HG03439 (cell line): ENCODE measurements at regions not wholly inside any gene's neighbourhood (a gene's known extent, or its start where the extent isn't known, plus 50 kb on each side); places are given as distances from the start of the nearest gene placed in this dataset.
A peak's percentile ranks its signal among the peaks of the same experiment; 100 is the strongest.

Experiments
- ATAC-seq: cut with Tn5 transposase; IDR thresholded peaks from one replicate; pipeline ENCODE4 v1.9.1; 2021; ENCODE audit warnings: mild to moderate bottlenecking, moderate library complexity; ENCODE audit not compliant: unreplicated experiment

DNA sequence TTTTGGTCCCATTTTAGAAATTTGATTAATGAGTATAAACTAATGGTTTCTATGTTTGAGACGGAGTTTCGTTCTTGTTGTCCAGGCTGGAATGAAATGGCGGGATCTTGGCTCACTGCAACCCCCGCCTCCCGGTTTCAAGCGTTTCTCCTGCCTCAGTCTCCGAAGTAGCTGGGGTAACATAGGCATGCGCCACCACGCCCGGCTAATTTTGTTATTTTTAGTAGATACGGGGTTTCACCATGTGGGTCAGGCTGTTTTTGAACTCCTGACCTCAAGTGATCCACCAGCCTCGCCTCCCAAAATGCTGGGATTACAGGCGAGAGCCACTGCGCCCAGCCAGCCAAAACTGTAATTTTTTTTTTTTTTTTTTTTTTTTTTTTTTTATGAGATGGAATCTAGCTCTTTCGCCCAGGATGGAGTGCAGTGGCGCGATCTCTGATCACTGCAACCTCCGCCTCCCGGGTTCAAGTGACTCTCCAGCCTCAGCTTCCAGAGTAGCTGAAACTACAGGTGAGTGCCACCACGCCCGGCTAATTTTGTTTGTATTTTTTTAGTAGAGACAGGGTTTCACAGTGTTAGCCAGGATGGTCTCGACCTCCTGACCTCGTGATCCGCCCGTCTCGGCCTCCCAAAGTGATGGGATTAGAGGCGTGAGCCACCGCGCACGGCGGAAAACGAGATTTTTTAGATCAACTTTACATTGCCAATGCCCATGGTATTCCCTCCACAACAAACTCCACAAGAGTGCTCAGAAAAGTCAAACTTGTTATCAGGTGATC, 127.8 kb downstream of the HFE start:
- no peak for ATAC-seq

DNA sequence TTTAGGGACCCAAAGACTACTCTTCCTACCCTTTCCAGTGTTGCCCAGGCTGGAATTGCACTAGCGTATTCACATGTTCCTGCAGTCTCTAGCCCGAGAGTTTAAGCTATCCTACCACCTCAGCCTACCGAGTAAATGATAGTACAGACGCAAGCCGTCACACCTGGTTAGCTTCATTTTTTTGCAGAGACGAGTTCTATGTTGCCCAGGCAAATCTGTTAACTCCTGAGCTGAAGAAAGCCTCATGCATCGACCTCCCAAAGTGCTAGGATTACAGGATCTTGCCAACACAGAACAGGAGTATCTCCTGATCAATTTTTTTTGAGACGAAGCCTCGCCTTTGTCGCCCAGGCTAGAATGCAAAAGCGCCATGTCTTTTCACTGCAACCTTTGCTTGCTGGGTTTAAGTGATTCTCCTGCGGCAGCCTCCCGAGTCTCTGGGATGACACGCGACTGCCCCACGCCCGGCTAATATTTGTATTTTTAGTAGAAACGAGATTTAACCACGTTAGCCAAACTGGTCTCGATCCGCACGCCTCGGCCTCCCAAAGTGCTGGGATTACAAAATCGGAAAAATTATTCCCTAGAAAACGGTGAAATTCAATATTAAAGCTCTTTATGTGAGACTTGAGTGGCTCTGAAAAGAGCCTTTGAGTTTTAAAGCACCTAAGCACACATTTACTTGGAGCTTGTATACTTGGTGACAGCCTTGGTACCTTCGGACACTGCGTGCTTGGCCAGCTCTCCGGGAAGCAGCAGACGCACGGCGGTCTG, 128.5 kb downstream of the HFE start:
- ATAC-seq = peak; percentile 25

GRCh38 chr6:26216359-26216885, 129.2 kb downstream of the HFE start:
- ATAC-seq = peak; percentile 76

DNA sequence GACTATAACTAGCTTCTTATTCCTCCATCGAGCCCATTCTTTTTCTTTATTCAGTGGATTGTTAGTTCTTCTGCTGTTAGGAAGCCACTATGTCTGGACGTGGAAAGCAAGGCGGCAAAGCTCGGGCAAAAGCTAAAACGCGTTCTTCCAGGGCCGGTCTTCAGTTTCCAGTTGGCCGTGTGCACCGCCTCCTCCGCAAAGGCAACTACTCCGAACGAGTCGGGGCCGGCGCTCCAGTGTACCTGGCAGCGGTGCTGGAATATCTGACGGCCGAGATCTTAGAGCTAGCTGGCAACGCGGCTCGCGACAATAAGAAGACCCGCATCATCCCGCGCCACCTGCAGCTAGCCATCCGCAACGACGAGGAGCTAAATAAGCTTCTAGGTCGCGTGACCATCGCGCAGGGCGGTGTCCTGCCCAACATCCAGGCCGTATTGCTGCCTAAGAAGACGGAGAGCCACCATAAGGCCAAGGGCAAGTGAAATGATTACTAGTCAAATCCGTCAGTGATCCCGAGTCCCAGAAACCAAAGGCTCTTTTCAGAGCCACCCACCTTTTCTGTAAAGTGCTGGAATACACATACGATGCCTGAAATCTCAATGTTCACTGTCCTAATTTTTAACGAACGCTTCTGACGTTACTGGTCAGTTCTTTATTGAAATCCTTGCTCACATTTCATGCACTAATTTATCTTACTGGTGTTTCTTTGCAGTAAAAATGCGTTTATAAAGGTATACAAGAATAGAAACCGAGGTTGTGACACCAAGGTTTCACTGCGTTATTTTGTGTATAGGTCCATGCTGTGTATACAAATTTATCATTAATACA, 129.9 kb downstream of the HFE start:
- ATAC-seq = peak; percentile 48

DNA sequence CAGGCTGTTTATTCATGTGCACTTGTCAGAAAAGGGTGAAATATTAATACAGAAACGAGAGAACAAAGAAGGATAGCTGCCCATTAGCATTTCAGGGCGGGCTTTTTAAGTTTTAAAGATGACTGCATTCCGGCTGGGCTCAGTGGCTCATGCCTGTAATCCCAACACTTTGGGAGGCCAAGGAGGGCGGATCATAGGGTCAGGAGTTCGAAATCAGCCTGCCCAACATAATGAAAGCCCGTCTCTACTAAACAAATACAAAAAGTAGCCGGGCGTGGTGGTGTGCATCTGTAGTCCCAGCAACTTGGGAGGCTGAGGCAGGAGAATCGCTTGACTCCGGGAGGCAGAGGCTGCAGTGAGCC, 130.5 kb downstream of the HFE start:
- no peak for ATAC-seq

DNA sequence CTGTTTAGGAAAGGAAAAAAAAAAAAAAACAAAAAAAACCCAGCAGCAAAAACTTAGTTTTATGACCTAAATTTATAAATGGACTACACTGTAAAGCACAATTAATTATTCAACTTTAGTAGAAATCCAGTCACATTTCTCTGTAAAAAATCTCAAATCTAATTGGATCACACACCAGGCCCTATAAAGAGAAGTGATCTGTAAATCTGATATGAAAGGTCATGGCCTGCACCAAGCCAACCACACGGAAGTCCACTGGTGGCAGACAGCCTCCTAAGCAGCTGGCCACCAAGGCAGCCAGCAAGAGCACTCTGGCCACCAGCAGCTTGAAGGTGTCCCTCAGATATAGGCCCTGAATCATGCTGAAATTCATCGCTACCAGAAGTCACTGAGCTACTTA, 131.6 kb downstream of the HFE start:
- no peak for ATAC-seq

- ATAC-seq = no peak
Observed at GRCh38 chr6:26220145-26220970, 133.1 kb downstream of the HFE start.

- no peak for ATAC-seq
Observed at GRCh38 chr6:26221186-26221585, 134.0 kb downstream of the HFE start.

GRCh38 chr6:26222571-26222970, 135.3 kb downstream of the HFE start:
- no peak for ATAC-seq

DNA sequence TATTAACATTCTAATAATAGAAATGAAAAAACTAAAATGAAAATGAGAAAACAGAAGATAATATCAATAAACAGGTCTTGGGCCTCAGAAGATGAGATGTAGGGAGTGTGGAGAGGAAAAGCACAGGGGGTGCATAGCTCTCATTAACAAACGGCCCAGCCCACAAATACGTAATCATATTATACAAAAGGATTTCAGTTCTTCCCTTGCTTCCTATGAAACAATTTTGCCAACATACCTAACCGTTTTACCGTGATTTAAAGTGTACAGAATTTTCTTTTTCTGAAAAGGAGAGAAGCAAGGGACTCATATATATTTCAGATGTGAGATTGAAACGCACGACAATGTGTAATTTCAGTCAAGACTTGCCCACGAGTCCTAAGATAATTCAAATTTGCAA, 136.0 kb downstream of the HFE start:
- ATAC-seq = peak; percentile 25

DNA sequence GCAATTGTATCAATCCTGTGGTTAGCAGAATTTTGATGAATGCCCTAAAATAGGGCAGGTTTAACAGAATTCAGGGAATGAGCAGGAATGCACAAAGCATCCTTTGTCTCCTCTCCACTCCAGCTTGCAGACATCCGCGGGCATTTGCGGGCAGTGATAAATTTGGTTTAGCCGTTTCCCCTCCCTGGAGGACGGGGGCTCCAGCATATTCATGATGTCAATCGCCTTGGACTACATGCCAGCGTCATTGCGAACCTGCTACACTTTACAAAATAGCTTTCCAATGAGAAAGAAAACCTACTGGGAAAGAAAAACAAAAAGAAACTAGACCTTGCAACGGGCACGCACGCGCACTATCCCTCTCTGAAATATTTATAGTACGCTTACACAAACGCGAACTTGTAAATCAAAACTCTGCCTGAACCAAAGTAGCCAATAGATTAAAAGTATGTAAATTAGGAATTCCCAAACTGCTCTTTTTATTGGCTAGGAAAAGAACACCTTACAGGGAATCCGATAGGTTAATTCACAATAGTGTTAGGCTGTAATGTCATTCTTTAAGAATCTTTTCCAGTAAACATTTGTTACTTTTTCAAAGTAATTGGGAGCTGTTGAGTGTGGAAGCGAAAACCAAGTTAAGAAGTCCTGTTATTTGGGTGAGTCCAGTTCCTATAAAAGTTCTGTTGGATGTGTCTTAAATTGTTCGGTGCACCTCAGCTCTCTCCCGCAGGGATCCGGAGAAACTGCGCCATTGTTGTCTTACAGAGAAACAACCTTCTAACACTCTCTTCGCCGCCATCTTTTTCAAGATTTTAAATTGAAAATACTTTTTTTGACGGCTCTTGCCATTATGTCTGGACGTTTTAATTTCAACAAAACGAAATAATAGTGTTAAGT, 136.7 kb downstream of the HFE start:
- peak; percentile 66 for ATAC-seq

GRCh38 chr6:26224547-26224912, 137.3 kb downstream of the HFE start:
- no peak for ATAC-seq

DNA sequence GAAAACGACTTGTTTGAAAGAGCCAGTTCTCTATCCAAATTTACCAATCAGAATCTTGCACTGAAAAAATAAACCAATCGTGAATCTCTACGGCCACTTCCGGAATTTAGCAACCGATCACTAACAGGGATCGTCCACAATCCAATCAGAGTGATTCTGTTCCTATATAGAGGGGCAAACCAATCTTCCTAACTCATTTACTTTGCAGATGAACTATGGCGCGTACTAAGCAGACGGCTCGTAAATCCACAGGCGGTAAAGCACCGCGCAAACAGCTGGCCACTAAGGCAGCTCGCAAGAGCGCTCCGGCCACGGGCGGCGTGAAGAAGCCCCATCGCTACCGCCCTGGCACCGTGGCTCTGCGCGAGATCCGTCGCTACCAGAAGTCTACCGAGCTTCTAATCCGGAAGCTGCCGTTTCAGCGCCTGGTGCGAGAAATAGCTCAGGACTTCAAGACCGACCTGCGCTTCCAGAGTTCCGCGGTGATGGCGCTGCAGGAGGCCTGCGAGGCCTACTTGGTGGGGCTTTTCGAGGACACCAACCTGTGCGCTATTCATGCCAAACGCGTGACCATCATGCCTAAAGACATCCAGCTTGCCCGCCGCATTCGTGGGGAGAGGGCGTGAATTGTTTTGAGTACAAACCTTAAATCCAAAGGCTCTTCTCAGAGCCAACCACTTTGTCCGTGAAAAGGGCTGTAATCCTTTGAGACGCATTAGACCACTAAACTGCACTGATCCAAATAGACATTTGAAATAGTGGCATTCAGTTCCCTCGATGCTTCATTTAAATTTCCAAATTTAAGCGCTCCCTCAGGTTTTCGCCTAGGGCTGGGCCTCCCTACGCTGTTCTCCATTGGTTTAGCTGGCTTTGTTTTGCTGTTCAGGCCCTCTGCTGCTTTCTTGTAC, 138.0 kb downstream of the HFE start:
- ATAC-seq = no peak

DNA sequence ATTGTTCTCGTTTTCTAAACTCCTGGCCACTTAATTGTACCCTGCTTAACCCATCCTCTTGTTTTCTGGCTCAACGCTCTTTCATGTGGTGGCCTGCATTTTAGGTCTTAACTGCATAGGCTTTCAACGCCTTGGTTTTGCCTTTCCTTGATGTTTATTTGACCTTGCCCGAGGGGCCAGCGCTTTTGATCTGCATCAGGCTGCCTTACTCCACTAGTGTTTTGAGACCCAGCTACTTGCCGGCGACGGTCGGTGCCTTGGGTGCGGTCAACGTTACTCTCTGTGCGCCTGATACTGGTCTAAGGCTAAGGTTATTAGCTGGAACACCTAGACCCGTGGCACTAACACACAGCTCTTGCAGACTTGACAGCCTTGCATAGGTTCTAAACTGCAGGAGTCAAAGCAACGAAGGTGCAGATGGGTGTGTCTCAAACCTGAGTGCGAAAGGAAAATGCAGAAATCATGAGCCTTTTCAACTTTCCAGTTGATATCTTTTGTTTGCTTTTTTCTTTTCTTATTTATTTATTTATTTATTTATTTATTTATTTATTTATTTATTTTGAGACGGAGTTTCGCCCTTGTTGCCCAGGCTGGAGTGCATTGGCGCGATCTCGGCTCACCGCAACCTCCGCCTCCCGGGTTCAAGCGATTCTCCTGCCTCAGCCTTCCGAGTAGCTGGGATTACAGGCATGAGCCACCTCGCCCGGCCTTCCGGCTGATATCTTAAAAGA, 138.8 kb downstream of the HFE start:
- ATAC-seq = no peak

GRCh38 chr6:26226579-26226967, 138.4 kb upstream of the BTN3A2 start:
- no peak for ATAC-seq

DNA sequence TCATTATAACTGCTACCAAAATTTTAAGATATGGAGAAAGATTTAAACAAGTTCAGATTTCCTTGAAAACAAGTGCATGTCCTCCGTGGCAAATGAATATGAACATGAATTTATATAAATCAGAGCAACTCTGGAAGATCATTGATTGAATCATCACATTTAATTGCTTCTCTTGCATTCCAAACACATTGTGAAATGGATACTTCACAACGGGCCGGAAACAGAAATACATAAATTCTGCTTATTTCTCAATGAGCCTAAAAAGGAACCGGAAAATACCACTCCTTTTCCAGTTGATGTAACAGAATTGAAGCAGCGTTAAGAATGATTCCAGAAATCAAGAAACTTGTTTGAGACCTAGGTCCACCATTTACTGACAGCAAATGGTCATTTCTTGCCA, 134.6 kb upstream of the BTN3A2 start:
- no peak for ATAC-seq

DNA sequence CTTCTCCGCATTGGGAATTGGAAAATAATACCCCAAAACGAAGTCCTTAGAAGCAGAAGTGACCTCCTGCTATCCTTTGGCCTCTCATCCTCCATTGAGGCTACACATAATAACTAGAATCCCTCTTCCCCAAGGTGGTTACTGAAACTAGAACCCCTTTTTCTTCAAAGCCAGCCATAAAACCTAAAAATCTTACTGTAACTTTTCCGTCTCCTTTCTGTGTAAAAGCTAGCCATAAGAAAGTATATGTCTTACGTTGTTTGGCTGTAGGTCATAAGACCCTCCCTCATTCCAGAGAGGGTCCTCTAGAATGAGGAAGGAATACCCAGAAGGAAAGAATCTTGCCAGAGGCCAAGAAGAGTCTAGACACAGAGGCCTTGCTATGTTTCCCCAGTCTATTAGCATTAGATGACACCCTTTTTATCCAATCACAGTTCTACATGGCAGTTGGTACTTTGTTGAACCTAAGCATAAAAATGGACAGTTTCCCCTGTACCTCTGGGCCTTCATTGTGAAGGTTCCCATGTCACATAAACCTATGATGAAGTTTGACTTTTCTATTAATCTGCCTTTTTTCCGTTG, 133.9 kb upstream of the BTN3A2 start:
- no peak for ATAC-seq
